ENCODE measurements at regions not wholly inside any gene's neighbourhood (a gene's known extent, or its start where the extent isn't known, plus 50 kb on each side); places are given as distances from the start of the nearest gene placed in this dataset.

DNA sequence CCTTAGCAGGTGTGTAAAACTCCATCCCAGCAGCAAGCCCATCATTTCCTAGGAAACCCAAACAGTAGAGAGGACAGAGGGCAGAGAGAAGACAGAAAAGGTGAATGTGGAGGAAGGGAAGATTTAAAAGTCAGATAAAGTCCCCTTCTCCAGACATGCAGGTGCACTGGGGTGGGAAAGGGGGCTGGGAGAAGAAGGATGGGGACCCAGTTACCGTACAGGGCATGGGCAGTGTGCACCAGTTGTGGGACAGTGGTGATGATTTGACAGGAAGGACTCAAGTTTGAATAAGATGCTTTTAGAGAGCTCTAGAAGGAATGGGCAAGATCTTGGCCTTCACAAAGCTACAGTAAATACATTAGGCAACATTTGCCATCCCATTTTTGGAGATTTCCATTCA lies 110.7 kb upstream of the PLXNA4 start:
- ATAC-seq (ENCODE audit: low FRiP score in 2 of 2) (no peak), DNase-seq (no peak)
- WGBS, 2 donors = 81 to 100% methylated on average over 1 of the region's 1 CpG
- no peak overlapping the region for H3K4me3 ChIP-seq
- no peaks in the 10 kb centered on the region for H3K27me3 ChIP-seq
- no peaks in the 10 kb centered on the region for H3K9me3 ChIP-seq
- no peaks in the 10 kb centered on the region for H3K36me3 ChIP-seq
- no peak overlapping the region for H3K27ac ChIP-seq
- no peaks in the 10 kb centered on the region for H3K4me1 ChIP-seq
- no peak for TF ChIP-seq POLR2A (IDR thresholded peaks at IDR 0.05)

DNA sequence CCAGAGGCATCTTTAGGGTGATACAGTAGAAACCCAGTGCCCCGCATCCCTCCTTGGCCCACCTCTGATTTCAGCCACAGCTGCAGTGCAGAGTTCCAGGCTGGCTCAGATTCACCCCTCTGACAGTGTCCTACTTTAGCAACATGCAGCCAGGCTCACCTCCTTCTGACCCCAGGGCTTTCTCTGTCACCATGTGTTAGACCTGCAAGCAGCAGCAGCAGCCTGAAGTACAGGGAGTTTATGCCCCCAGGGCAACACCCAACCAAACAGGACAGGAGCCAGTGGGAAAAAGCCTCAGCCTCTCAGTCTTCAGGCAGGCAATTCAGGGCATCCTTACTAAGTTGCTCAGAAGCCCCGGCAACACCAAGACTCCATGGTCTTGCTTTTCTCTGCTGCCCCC lies 109.0 kb upstream of the PLXNA4 start:
- Histone ChIP-seq H3K27ac (no peak overlapping the region), H3K4me1 (no peaks in the 10 kb centered on the region), H3K9me3 (no peaks in the 10 kb centered on the region), H3K27me3 (no peaks in the 10 kb centered on the region), H3K4me3 (no peak overlapping the region), H3K36me3 (no peaks in the 10 kb centered on the region)
- TF ChIP-seq POLR2AphosphoS5 (IDR thresholded peaks at IDR 0.05) (no peak), POLR2A (IDR thresholded peaks at IDR 0.05) (no peak)
- ATAC-seq (ENCODE audit: low FRiP score in 2 of 2) (no peak), DNase-seq (no peak)
- 84 to 95% methylated on average over 2 of the region's 2 CpGs for WGBS, 2 donors

DNA sequence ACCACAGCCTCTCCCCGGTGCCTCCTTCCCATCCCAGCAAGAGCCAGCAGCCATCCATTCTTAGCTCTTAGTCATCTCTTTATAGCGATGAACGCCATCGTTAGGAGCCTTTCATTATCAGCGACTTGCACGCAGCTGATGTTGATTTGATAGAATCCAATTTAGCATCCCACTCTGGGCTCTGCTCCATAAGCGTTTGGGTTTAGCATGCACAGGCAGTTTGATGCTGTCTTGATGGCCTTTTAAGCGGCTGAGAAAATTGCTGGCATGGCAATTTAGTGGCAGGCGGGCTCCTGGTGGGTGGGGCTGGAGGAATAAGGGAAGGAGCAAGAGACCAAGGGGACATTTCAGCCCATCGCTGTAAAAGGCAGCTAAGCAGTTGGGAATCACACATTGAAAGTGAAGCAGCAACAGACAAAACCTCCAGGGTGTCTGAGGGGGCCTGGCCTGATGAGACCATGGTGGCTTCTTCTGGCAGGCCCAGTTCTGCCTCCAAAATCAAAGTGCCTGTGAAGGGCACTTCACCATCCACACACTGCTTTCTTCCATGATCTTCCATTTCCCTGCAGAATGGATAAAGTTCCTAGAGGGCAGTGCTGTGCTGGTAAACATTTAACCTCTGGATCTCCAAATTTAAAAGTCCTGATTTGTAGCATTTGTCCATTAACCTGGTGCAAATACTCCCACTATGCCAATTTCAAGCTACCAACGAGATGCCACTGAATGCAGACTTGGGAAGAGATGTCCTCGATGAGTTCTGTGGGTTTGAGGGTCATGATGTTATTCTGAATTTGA lies 107.8 kb upstream of the PLXNA4 start:
- no peaks in the 10 kb centered on the region for H3K4me1 ChIP-seq
- 89 to 94% methylated on average over 12 of the region's 12 CpGs for WGBS, 2 donors
- no peaks in the 10 kb centered on the region for H3K9me3 ChIP-seq
- no peak for DNase-seq
- H3K27ac ChIP-seq = no peak overlapping the region
- ATAC-seq (ENCODE audit: low FRiP score in 2 of 2) = no peak
- no peaks in the 10 kb centered on the region for H3K36me3 ChIP-seq
- H3K4me3 ChIP-seq = no peak overlapping the region
- TF ChIP-seq, protein P1, sequence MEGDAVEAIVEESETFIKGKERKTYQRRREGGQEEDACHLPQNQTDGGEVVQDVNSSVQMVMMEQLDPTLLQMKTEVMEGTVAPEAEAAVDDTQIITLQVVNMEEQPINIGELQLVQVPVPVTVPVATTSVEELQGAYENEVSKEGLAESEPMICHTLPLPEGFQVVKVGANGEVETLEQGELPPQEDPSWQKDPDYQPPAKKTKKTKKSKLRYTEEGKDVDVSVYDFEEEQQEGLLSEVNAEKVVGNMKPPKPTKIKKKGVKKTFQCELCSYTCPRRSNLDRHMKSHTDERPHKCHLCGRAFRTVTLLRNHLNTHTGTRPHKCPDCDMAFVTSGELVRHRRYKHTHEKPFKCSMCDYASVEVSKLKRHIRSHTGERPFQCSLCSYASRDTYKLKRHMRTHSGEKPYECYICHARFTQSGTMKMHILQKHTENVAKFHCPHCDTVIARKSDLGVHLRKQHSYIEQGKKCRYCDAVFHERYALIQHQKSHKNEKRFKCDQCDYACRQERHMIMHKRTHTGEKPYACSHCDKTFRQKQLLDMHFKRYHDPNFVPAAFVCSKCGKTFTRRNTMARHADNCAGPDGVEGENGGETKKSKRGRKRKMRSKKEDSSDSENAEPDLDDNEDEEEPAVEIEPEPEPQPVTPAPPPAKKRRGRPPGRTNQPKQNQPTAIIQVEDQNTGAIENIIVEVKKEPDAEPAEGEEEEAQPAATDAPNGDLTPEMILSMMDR (IDR thresholded peaks at IDR 0.05) = no peak
- no peaks in the 10 kb centered on the region for H3K27me3 ChIP-seq

DNA sequence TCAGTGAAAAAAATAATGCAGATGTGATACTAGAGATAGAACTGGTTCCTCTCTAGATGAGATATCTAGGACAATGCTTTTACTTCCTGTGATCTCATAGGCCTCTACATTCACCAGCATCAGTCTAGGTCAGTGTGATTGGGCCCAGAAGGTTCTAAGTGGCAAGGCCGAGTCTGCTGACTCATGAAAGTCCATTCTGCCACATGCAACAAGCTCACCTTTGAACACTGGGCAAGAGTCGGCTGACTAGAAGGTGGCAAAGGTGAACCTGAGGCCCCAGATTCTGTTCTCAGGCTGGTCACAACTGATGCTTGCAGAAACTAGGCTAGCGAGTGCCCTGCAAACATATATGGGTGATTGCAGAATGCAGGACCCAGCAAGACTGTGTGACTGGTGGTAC lies 105.7 kb upstream of the PLXNA4 start:
- Histone ChIP-seq H3K9me3 (no peaks in the 10 kb centered on the region), H3K27me3 (no peaks in the 10 kb centered on the region), H3K4me3 (no peak overlapping the region), H3K27ac (no peak overlapping the region), H3K4me1 (no peaks in the 10 kb centered on the region), H3K36me3 (no peaks in the 10 kb centered on the region)
- DNase-seq = no peak
- no peak for ATAC-seq (ENCODE audit: low FRiP score in 2 of 2)
- 78 to 80% methylated on average over 2 to 3 of the region's 3 CpGs for WGBS, 2 donors
- TF ChIP-seq POLR2A (IDR thresholded peaks at IDR 0.05) (no peak), POLR2AphosphoS5 (IDR thresholded peaks at IDR 0.05) (no peak), EP300 (IDR thresholded peaks at IDR 0.05) (no peak)
- TF ChIP-seq, protein P1 (IDR thresholded peaks at IDR 0.05) = no peak

DNA sequence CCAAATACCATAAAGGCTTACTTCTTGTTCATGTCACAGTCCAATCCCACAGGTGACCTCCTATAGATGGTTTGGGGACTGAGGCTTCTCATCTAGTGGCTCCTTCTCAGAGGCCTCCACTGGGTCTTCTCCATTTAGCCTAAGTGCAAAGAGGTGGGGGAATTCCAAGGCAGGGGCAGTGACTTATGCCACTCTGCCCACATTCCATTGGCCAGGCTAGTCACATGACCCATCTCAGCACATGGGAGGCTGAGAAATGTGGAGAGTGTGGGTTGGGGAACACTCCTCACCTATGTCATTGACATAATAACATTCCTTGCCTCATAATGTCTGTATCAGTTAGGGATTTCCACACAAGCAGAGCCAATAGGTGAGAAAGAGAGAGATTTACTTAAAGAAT lies 104.3 kb upstream of the PLXNA4 start:
- Histone ChIP-seq H3K27ac (no peak overlapping the region), H3K27me3 (no peaks in the 10 kb centered on the region), H3K4me1 (no peaks in the 10 kb centered on the region), H3K36me3 (no peaks in the 10 kb centered on the region), H3K4me3 (no peak overlapping the region), H3K9me3 (no peaks in the 10 kb centered on the region)
- ATAC-seq (ENCODE audit: low FRiP score in 2 of 2) (no peak), DNase-seq (no peak)
- no peak for TF ChIP-seq EP300 (IDR thresholded peaks at IDR 0.05)
- no peak for TF ChIP-seq POLR2A (IDR thresholded peaks at IDR 0.05)
- TF ChIP-seq, protein P1 (IDR thresholded peaks at IDR 0.05) = no peak
- no peak for TF ChIP-seq POLR2AphosphoS5 (IDR thresholded peaks at IDR 0.05)

DNA sequence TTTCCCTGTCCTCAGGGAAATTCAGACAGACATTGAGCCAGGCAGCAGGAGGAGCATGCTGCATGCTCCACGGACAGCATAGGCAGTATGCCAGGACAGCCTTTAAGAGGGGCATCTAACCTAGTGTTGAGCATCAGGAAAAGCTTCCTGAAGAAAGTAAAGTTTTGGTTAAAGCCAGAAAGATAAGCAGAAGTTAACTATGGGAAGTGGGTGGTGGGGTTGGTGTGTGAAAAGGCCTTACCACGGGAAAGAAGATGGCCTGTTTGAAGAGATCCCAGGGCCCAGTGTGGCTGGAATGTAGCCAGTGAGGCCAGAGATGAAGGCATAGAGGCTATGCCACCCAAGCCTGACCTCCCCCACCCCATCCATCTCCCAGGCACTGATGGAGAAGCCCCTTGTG lies 102.4 kb upstream of the PLXNA4 start:
- no peak for ATAC-seq (ENCODE audit: low FRiP score in 2 of 2)
- no peaks in the 10 kb centered on the region for H3K4me1 ChIP-seq
- 51 to 58% methylated on average over 2 of the region's 2 CpGs for whole genome bisulfite sequencing, 2 donors

More for the DNA sequence above, 102.4 kb upstream of the PLXNA4 start:
- H3K9me3 ChIP-seq = no peaks in the 10 kb centered on the region
- no peak overlapping the region for H3K27ac ChIP-seq
- no peaks in the 10 kb centered on the region for H3K36me3 ChIP-seq
- DNase-seq = no peak
- H3K27me3 ChIP-seq = no peaks in the 10 kb centered on the region
- H3K4me3 ChIP-seq = no peak overlapping the region
- TF ChIP-seq, protein P1 (IDR thresholded peaks at IDR 0.05) = no peak
- TF ChIP-seq POLR2AphosphoS5 (IDR thresholded peaks at IDR 0.05) (no peak), POLR2A (IDR thresholded peaks at IDR 0.05) (no peak), EP300 (IDR thresholded peaks at IDR 0.05) (no peak)

Data from upper lobe of left lung (tissue), 6 donors.